ENCODE measurements at regions not wholly inside any gene's neighbourhood (a gene's known extent, or its start where the extent isn't known, plus 50 kb on each side); places are given as distances from the start of the nearest gene placed in this dataset.

- CTCF ChIA-PET (ENCODE audit: low intra/inter-chr PET ratio, low total read pairs), result no interaction called here
- Histone ChIP-seq H3K9ac (ENCODE audit: insufficient read depth, low read depth, low read length) (no peak overlapping the region), H3K79me2 (ENCODE audit: insufficient read depth, low read length) (no peaks in the 10 kb centered on the region), H3K36me3 (replicated peaks in 1 of 2; ENCODE audit: control insufficient read depth in 1 of 2, insufficient read depth in 2 of 2, low read length in 2 of 2) (no peaks in the 10 kb centered on the region), H3K27ac (ENCODE audit: extremely low read length, insufficient read depth, low read length) (no peak overlapping the region), H2AFZ (ENCODE audit: low read length) (no peak overlapping the region), H3K4me1 (ENCODE audit: insufficient read depth, low read length) (peaks cover 57% of the 10 kb centered on the region), H3K4me3 (replicated peaks in 1 of 3; ENCODE audit: insufficient read depth in 1 of 3, low read depth in 2 of 3, low read length in 3 of 3) (no peak overlapping the region), H3K9me3 (ENCODE audit: low read length) (no peaks in the 10 kb centered on the region), H4K20me1 (ENCODE audit: insufficient read depth, low read length) (no peaks in the 10 kb centered on the region), H3K4me2 (ENCODE audit: low read depth, low read length) (no peak overlapping the region), H3K27me3 (ENCODE audit: control insufficient read depth in 1 of 2, insufficient read depth in 2 of 2, low read length in 2 of 2) (no peaks in the 10 kb centered on the region)
- DNase-seq (ENCODE audit: low spot score), result no peak
- WGBS (ENCODE audit: low lambda C conversion rate), result 41% methylated on average over 5 of the region's 7 CpGs
- FAIRE-seq, result no peak
- POLR2A ChIA-PET, result interaction anchor here (1.4 to 1.6 kb wide), 2 partner anchors 12 to 42 kb away, joined by 3 to 4 read pairs; no protein-coding TSS in a partner anchor
- ATAC-seq, result no peak
- no peak for TF ChIP-seq ADNP (CRISPR knock-in tag; IDR thresholded peaks at IDR 0.05)
- TF ChIP-seq TSC22D2 (CRISPR knock-in tag; IDR thresholded peaks at IDR 0.05; ENCODE audit: borderline replicate concordance), result no peak
- no peak for TF ChIP-seq ZNF792 (CRISPR knock-in tag; IDR thresholded peaks at IDR 0.05)
- no peak for TF ChIP-seq SATB2 (CRISPR knock-in tag; IDR thresholded peaks at IDR 0.05)
- TF ChIP-seq ZBTB8A (CRISPR knock-in tag; IDR thresholded peaks at IDR 0.05; ENCODE audit: borderline replicate concordance, low read depth), result no peak
- no peak for TF ChIP-seq ZNF20 (CRISPR knock-in tag; IDR thresholded peaks at IDR 0.05)
- TF ChIP-seq HMGXB3 (CRISPR knock-in tag; IDR thresholded peaks at IDR 0.05; ENCODE audit: borderline replicate concordance), result no peak
- TF ChIP-seq ELF4 (CRISPR knock-in tag; IDR thresholded peaks at IDR 0.05; ENCODE audit: borderline replicate concordance), result no peak
- TF ChIP-seq SIN3A (IDR thresholded peaks at IDR 0.05; ENCODE audit: borderline replicate concordance, low read depth, low read length), result no peak
- no peak for TF ChIP-seq MEF2D (CRISPR knock-in tag; IDR thresholded peaks at IDR 0.05)
- no peak for TF ChIP-seq ZNF326 (CRISPR knock-in tag; IDR thresholded peaks at IDR 0.05; ENCODE audit: borderline replicate concordance)
- TF ChIP-seq ZNF75D (CRISPR knock-in tag; IDR thresholded peaks at IDR 0.05; ENCODE audit: borderline replicate concordance), result no peak
- TF ChIP-seq FOXC1 (CRISPR knock-in tag; IDR thresholded peaks at IDR 0.05; ENCODE audit: borderline replicate concordance), result no peak
- TF ChIP-seq TEAD2 (CRISPR knock-in tag; IDR thresholded peaks at IDR 0.05), result no peak
- TF ChIP-seq ZKSCAN1 (IDR thresholded peaks at IDR 0.05; ENCODE audit: low read length), result no peak
- TF ChIP-seq MAZ (IDR thresholded peaks at IDR 0.05; ENCODE audit: borderline replicate concordance, low read depth, low read length), result no peak
- TF ChIP-seq MAZ (CRISPR knock-in tag; IDR thresholded peaks at IDR 0.05; ENCODE audit: low read depth), result no peak
- no peak for TF ChIP-seq ZC3H4 (CRISPR knock-in tag; IDR thresholded peaks at IDR 0.05; ENCODE audit: borderline replicate concordance)
- TF ChIP-seq ZNF772 (CRISPR knock-in tag; IDR thresholded peaks at IDR 0.05), result no peak
- TF ChIP-seq, protein P1, sequence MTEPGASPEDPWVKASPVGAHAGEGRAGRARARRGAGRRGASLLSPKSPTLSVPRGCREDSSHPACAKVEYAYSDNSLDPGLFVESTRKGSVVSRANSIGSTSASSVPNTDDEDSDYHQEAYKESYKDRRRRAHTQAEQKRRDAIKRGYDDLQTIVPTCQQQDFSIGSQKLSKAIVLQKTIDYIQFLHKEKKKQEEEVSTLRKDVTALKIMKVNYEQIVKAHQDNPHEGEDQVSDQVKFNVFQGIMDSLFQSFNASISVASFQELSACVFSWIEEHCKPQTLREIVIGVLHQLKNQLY (CRISPR knock-in tag; IDR thresholded peaks at IDR 0.05), result no peak
- TF ChIP-seq, protein P2, sequence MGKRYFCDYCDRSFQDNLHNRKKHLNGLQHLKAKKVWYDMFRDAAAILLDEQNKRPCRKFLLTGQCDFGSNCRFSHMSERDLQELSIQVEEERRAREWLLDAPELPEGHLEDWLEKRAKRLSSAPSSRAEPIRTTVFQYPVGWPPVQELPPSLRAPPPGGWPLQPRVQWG (CRISPR knock-in tag; IDR thresholded peaks at IDR 0.05; ENCODE audit: borderline replicate concordance, low read depth), result no peak
- no TSS peak for BruUV-seq (replicated peaks)
- in situ Hi-C loops (cut with HindIII; ENCODE audit: extremely low pct_ligation_motif_present, low pct_unique_long_range_greater_than_20kb) (no loop called here), intact Hi-C loops (cut with micrococcal nuclease; ENCODE audit: unreplicated experiment) (no loop called here)
These were observed 186.2 kb downstream of the RHOU start for GRCh38 chr1:228921481-228921880.

Data from HepG2 (cell line).